ENCODE measurements at regions not wholly inside any gene's neighbourhood (a gene's known extent, or its start where the extent isn't known, plus 50 kb on each side); places are given as distances from the start of the nearest gene placed in this dataset.
A peak's percentile ranks its signal among the peaks of the same experiment; 100 is the strongest.

DNA sequence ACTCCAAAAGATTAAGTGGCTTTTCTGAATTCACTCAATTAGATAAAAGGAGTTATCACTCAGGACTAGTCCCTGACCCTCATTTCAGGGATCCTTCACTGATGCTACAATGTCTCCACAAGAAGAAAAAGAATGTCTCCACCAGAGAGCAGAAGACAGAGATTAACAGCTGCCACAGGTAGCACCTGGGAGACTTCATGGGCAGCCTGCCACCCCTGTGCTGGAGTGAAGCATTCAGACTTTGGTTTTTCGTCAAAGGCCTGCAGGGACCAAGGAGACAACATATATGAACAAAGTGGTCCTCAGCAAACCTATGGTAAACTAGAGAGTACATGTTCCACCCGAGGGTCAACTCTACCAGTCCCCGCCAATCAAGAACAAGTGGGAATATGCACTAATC lies 197.0 kb upstream of the ACVR2A start:
- no peak for DNase-seq

DNA sequence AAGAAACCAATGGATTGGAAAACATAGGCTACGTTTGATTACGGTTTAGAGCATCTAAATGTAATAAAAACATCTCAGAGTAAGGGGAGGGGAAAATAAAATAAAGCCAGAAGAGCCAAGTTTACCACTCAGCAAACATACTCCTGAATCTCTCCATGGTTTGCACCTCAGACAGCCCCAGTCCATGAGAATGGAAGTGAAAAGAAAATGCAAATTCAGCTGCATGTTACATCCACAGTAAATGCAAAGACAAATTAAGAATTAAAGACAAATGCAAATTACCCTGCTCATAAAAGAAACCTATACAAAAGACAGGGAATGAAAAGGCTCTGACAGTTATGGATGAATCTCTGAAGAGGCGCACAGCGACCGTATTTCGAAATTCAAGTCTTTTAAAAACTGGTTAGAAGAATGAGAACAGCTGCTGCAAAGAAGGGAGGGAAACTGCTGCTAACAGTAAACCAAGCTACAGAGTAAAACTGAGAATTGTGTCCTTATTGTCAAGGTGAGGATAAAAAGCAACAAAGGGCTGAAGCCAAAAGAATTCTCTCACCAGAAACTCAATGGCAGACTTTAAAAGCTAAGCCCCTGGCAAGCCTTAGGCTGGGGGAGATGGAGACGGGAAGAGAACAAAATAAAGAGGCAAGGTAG lies 197.9 kb upstream of the ACVR2A start:
- no peak for DNase-seq

DNA sequence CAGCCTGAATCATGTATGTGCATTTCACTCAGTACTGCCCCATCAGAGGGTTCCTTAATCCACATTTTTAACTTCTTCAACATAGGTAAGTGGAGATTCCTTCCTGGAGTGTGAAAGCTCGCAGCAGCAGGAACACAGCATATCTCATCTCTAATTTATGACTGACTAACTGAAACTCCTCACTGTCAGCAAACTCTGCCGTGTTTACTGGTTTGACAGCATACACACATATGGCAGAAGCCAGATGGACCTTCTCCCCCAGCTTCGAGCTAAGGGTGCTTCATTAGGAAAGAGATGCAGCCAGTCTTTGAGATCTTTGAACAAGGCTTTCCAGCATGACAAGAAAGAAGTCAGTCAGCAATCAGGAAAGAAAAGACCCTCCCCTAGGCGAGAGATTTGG lies 200.3 kb upstream of the ACVR2A start:
- no peak for DNase-seq

DNA sequence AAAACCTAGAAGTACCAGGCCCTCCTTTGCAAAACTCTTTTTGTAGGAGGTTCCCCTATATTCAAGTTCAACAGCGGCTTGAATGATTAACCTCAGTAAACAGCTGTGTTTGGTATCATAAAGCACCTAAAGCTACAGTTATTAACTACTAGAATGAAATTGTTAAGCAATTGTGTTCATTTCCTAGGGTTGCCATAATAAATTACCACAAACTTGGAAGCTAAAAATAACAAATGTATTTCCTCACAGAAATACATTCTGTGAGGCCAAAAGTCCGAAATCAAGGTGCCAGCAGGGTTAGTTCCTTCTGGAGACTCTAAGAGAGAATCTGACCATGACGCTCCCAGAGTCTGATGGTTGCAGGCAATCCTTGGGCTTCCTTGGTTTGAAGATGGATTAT lies 202.1 kb upstream of the ACVR2A start:
- no peak for DNase-seq

DNA sequence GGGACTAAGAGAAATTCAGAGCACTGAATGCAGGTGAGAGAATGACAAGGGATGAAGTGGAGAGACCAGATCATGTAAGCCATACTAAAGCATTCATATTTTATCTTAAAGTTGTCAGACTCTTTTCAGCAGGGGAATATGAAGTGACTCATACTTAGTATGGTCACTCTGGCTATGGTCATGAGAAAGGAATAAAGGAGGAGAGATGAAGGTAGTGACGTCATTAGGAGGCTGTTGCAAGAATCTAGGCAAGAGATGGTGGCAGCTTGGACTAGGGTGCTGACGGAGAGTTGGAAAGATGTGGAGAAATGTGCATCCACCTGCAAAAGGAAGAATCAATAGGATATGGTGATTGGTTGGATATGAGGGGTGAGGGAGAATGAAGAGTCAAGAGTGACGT lies 203.2 kb upstream of the ACVR2A start:
- DNase-seq, result peak; percentile 66

DNA sequence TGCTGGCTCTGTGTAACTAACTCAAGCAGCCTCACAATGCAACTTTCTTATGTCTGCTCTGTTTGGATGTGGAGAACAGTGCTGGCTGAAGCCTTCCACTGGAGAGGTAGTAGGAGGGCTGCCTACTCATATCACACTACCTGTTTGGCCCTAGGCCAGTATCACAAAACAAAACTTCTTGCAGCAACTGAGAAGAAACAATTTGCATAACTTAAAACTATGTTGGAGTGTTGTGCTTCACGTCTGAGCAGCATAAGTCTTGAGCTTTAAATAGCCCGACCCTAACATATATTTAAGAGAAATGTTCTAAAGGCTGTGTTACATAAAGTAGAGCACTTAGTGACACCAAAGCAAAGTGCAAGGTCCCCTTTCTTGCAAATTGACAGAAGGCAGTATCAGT lies 204.9 kb upstream of the ACVR2A start:
- no peak for DNase-seq

DNA sequence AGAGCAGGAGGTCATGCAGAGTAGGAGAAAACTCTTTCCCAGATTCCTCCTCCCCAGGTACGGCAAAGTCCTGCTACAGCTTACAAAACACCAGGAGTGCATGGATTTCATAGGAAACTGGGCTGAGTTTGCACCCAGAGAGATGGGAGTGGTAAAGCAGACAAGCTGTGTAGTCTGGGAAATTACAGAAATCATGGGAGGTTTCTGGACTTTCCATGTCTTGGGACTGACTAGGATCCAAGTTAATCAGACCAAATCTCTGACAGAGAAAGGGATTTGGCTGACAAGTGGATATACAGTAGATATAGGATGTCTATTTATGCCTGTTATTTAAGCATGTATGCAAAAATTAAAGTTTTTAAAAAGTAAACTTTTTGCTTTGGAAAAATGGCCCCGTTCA lies 205.4 kb upstream of the ACVR2A start:
- DNase-seq, result no peak

DNA sequence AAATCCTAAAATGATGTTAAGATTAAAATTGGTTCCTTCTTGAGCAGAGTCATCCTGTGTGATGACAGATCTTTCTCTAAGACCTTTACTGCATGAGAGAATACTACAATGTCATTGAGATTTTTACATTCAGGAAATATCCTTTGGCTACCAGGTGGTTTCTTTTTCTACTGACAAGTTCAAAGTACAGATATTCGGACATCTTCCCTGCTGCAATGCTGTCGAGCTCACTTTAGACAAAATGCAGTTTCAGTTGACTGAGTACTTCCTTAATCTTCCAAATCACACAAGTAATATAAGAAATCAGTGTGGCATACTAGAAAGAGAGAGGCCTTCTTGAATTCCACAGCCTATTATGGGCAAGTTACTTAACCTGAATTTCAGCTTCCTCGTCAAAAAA lies 207.9 kb upstream of the ACVR2A start:
- peak; percentile 56 for DNase-seq

DNA sequence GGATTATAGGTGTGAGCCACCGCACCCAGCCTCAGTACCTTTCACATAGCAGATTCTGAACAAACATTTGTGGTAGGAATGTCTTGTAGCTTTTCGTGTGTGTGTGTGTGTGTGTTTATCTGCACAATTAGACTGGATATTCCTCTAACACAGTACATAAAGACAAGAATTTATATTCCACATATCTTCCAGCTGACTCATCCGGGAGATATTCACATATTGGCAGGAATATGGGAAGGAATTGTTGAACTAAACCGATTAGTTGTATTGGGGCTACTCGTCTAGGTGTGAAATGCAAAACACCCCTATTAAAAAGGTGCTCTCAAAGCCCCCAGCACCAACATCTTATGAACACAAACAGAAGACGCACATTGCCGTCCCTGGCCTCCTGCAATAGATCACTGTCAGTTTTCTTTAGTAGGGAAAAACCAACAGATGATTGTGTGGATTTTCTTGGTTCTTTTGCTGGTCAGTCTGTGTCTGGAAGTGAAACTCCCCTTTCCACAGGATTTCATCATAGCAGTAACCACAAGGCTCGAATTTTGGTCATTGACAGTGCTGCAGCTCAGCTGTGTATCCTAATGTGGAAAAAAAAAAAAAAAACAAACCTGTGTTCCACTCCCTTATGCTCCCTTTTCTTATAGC lies 208.5 kb upstream of the ACVR2A start:
- peak; percentile 91 for DNase-seq

DNA sequence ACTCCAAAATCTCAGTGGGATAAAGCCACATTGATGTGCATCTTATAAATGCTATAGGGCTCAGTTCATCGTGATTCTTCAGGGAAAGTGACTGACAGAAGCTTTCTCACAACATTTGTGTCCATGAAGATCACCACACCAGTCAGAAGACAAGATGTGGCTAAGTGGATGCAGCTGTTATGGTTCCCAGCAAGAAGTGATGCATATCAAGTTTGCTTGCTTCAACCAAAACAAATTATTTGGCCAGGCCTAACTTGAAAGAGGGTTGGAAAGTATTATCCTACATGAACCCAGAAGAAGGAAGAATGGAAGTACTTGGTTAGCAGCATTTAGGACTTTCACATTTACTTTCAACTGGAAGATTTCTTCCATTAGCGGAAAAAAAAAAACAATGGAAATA lies 210.0 kb upstream of the ACVR2A start:
- peak; percentile 29 for DNase-seq

DNA sequence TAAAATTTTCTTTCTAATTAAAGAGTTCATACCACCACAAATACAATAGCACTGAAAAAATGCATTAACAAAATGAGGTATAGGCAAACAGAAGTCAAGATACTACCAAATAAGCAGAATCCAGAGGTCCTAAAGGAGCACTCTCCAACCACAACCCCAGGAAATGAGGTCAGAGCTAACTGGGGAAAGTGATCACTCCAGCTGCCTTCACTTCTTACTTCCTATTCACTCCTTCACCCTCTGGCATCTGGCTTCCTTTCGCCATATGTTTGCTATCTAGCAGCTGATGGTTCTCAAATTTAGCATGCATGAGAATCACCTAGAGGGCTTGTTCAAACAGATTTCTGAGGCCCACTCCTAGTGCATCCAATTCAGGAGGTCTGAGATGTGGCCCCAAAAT lies 212.6 kb upstream of the ACVR2A start:
- DNase-seq, result peak; percentile 74

DNA sequence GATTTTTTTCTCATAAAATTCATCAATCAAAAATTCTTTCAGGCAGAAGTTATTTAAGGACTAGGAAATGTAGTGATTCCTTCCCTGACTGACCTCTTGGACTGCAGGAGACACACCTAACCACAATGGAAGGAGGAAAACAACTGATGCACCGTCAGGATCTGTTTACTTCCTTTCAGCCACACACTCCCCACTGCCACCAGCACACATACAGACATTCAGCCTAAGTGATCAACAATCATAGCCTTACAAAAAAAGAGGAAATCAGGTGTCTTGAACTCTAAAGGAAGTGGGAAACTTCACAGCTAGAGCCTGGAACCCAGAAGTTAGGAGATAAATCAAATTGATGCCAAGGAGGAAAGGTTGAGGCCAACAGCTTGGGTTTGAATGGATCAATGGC lies 213.5 kb upstream of the ACVR2A start:
- no peak for DNase-seq

DNA sequence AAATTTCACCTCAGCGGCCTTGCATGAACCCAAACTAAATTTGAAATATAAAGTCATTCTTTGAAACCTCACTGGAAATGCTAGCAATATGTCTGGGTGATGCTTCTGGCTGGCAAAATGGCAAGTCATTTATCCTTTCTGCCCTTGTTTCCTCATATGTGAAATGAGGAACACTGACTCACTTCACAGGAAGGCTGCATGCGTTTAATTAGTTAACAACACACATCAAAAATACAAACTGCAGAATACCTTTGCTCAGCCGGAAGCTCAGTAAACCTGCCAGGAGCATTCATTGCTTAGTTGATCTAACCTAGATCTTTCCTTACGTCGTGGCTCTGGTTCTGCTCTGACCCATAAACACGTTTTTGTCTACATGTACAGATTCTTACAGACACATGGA lies 214.2 kb upstream of the ACVR2A start:
- peak; percentile 70 for DNase-seq

DNA sequence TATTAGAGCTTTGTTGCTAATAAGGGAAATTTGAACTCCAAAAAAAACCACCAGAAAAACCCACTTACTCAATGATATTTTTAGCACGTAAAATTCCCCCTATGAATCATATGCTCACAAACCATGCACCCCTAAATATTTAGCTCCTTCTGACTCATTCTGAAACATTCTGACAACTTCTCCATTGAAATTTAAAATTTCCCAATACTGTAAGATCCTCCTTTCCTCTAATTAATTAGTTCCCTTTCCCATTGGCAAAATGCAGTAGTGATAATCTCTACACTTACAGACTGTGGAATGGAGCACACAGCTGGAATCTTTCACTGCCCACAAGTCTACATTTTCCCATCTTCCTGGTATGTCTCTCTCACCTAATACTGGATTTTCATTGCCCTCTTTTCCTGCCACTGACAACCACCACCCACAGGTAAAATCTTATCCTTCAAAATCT lies 215.8 kb upstream of the ACVR2A start:
- peak; percentile 93 for DNase-seq

DNA sequence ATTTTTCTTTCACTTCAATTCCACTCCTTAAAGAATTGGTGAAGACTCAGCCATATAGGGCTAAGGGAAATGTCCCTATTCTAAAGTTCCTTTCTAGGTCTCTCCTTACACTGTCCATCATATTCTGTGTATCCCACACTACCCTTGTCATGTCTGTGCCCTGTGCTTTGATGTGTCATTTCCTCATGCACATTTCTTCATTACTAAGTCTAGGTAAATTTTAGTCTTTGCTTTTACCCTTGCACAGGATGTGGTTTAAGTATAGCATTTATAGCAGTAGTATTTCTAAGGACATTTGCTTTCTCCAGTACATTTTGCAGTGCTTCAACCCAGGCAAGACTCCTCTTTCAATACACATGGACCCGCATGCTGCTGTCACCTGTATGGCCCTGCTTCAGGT lies 221.5 kb upstream of the ACVR2A start:
- no peak for DNase-seq

DNA sequence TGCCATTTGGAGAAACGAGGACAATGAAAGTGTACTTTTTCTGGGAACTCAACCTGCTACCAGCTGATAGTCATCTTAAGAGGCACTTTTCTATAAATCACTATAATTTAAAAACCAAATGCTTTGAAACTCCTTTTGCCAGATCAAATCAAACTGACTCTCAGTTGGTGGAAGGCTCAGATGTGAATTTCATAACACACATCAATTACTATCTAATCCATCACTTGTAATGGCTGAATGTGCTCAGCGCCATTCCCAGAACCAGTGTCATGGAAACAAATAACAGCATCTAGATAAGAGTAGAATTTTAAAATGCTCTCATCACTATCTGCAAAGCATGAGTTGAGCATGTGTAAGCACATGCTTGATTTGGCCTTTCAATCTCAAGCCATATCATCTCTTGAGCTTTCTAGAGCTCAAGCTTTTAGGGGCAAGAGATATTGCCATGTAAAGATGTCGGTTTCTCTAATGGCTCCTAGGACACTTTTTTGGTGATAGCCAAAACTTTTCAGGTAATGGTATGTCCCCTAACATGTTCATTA lies 223.1 kb upstream of the ACVR2A start:
- no peak for DNase-seq

DNA sequence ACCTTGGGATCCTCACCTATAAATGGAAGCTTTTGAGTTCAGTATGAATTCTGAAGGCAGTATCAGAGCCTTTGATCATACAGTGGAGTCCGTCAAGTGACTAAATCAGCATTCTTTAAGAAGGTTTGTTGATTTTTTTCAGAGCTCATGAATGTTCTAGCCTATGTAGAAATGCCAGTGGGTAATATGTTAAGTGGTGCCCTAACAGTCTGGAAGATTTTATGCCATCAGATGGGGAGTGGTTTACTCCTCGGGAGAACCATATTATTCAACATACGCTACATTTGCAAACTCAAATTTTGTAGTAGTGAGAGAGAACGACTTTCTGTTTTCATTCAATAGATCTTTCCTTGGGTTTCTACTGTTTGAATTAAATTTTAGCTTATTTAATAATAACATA lies 225.0 kb upstream of the ACVR2A start:
- no peak for DNase-seq

DNA sequence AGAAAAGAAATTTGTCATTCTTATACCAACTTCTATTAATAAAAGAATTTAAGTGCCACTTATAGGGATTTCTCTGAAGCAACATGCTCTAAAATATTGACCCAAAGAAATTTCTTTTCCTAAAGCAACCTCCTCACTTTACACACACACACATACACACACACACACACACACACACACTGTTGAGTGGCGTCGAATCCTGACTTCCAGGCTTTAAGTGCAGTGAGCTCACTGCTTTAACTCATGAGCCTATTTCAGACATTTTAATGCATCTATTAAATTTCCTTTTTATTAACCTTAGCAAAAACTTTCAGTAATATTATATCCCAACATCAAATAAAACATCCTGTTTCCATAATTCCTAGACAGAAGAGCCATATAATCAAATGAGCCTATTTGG lies 229.1 kb upstream of the ACVR2A start:
- DNase-seq, result no peak

DNA sequence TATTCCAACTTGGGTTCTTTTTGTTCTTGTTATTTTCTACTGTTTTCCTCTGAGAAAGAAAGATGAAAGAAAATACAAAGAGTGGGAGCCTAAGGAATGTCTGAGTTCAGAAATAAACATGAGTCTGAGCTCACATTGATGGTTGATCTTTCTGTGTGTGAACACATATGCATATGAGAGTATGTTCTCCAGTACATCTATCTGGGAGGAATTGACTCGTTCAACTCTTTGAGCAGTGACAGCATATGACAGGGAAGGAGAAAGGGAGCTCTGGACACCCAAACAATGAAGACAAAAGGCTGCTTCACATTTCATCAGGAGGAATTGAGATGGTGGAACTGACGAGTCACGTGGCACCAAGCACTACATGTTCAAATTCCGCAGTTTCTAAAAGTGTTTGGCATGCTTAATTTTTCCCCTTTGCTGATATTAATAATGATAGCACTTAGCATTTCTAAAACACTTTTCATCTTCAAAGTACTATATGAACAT lies 229.8 kb upstream of the ACVR2A start:
- no peak for DNase-seq

DNA sequence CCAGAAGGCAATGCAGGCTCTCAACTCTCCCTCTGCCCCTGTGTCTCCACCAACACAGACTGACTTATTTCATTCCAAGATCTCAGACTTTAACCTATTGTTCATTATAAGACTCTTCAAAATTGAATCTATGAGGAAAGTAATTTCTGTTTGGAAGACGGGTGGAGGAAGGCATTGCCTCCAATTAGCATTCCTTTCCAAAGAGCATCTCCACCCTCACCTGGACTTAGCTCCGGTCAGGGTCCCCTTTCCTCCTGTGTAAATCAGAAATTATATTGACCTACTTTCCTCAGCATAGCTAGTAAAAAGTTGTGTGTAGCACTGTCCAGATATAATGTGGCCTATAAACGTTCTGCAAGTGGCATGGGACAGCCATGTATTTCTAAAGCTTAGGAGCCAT lies 230.4 kb upstream of the ACVR2A start:
- DNase-seq, result no peak

DNA sequence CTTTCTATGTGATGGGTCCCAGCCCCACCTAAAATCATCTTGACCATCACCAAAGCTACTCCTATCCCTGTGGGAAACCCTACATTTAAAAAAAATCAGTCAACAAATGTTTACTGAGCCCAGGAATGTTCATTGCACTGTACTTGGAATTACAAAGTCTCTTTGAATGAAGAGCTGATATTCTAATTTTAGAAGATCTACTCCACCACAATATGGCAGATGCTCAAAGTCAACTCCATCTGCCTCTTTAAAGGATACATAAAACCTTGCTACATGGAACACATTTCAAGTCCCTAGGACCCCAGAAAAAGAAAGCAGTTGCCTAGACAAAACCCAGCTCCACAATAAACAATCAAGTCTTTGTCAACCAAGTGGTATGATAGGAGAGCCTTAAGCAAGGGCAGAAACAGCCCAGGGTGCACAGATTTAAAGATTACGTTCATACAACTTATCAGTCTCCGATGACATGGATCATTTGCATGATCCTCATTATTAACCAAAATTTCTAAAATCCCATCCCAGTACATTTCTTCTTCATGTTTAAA lies 234.3 kb upstream of the ACVR2A start:
- no peak for DNase-seq

DNA sequence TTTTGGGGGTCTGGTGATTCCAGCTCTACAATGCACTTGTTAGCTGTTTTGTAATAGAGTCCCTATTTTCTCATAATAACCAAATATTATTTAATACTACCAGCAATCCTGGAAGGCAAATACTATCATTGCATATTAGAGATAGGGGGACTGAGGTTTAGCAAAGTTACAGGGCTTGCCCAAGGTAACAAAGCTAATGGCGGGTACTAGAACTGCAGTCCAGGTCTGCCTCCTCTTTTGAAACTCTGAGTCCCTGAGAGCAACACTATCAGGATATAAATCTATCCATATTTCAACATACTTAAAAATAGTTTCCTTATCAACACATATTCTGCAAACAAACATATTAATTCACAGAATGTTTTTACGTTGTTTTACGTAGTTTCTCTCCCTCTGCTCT lies 235.5 kb upstream of the ACVR2A start:
- no peak for DNase-seq

DNA sequence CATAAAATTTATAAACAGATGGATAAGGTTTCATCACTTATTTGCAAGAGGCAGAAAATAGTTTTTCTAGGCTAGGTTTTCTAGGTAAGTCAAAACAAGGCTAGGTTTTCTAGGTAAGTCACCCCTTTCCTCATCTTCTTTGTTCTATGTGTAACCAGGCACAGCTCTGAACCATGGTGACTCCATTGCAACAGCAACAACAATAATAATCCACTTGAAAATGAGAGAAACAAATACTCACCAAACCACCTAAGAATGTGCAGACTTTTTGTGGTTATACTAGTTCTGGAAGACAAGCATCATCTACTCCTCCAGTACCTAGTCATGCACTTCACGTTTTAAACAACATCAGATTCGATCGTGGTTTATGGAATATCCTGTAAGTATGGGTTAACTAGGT lies 237.4 kb upstream of the ACVR2A start:
- no peak for DNase-seq

DNA sequence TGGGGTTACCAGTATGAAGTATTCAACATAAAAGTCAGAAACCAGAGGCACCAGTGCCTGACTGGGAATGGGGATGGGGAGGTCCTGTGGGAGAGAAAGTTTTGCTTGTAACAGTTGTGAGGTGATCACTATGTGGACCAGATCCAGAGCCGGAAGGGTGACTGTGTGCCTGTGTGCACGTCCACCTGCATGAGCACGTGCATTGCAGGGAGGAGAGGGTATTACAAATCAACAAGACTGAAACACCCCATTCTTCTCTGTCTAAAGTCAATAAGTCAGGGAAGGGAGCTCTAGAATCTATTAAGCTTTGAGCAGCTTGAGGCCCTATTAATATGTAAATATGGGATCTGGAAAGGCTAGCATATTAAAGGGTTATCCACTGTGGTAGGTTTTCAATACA lies 241.0 kb upstream of the ACVR2A start:
- DNase-seq, result no peak
